ENCODE measurements at regions not wholly inside any gene's neighbourhood (a gene's known extent, or its start where the extent isn't known, plus 50 kb on each side); places are given as distances from the start of the nearest gene placed in this dataset.

DNA sequence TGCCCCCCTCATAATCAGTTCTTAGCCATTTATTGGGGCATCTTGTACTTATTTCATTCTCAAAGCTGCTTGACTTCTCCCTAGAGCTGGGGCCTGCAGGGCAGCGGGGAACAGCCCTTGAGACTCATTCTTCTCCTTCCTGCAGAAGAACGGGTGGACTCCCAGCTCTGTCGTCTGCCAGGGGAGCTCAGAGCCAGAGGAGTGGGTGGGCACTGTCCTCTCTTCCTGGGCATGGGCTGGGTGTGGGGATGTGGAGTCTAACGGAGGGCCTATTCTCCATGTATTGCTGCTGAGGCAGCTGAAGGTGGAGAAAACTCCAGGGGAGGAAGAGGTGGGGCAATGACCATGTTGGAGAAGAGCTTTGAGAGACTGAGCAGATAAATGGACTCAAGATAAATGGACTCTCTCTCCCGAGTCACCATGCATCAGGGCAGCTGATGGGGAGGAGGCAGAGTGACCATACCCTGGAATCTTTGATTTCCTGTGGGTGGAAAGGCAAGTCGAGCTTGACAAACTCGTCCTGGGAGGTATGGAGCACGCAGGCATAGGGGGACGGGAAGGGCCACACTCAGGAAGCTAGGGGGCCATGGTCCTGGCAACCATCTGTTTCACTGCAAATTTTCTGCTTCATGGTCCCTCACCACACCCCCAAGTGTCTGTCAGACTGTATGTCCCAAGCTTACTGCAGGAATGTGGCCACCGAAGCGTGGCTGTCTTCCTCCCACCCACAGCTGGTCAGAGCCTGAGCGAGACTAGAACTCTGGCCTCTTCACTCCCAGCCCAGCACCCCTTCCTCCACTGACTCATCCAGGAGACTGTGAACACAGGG lies 56.9 kb upstream of the ATP2B4 start:
- H3K4me3 ChIP-seq (replicated peaks in 1 of 2; ENCODE audit: low read depth in 2 of 2, low read length in 2 of 2): no peak overlapping the region
- TF ChIP-seq, protein P1, sequence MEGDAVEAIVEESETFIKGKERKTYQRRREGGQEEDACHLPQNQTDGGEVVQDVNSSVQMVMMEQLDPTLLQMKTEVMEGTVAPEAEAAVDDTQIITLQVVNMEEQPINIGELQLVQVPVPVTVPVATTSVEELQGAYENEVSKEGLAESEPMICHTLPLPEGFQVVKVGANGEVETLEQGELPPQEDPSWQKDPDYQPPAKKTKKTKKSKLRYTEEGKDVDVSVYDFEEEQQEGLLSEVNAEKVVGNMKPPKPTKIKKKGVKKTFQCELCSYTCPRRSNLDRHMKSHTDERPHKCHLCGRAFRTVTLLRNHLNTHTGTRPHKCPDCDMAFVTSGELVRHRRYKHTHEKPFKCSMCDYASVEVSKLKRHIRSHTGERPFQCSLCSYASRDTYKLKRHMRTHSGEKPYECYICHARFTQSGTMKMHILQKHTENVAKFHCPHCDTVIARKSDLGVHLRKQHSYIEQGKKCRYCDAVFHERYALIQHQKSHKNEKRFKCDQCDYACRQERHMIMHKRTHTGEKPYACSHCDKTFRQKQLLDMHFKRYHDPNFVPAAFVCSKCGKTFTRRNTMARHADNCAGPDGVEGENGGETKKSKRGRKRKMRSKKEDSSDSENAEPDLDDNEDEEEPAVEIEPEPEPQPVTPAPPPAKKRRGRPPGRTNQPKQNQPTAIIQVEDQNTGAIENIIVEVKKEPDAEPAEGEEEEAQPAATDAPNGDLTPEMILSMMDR (IDR thresholded peaks at IDR 0.05; ENCODE audit: low read depth, low read length): no peak
- DNase-seq (ENCODE audit: low read depth in 2 of 2): peak in 1 of 2 donors; percentile 74

DNA sequence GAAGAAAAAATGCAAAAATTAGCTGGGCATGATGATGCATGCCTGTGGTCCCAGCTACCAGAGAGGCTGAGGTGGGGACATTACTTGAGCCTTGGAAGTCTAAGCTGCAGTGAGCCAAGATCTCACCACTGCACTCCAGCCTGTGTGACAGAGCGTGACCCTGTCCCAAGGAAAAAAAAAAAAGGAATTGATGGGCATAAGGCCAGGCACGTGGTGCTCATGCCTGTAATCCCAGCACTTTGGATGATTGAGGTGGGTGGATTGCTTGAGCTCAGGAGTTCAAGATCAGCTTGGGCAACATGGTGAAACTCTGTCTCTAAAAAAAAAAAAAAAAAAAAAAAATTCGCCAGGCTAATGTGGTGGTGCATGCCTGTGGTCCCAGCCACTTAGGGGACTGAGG lies 55.8 kb upstream of the ATP2B4 start:
- TF ChIP-seq, protein P1 (IDR thresholded peaks at IDR 0.05; ENCODE audit: low read depth, low read length): no peak
- no peak overlapping the region for H3K4me3 ChIP-seq (replicated peaks in 1 of 2; ENCODE audit: low read depth in 2 of 2, low read length in 2 of 2)
- DNase-seq (ENCODE audit: low read depth in 2 of 2): no peak

DNA sequence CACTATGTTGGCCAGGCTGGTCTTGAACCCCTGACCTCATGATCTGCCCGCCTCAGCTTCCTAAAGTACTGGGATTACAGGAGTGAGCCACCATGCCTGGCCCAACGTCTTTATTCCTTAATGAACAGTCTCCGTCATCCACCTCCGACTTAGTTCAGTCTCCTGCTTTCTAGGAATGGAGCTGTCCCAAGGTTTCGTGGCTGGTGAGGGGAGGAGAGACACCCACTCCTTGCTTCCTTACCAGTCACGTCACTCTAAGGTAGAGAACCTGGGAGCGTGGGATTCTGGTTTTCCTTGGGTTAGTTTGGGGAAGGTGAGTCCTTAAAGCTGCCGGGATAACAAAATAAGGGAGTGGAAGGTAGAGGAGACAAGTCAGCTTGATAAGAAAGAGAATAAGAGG lies 55.0 kb upstream of the ATP2B4 start:
- no peak for DNase-seq (ENCODE audit: low read depth in 2 of 2)
- no peak overlapping the region for H3K4me3 ChIP-seq (replicated peaks in 1 of 2; ENCODE audit: low read depth in 2 of 2, low read length in 2 of 2)
- TF ChIP-seq, protein P1 (IDR thresholded peaks at IDR 0.05; ENCODE audit: low read depth, low read length): no peak

DNA sequence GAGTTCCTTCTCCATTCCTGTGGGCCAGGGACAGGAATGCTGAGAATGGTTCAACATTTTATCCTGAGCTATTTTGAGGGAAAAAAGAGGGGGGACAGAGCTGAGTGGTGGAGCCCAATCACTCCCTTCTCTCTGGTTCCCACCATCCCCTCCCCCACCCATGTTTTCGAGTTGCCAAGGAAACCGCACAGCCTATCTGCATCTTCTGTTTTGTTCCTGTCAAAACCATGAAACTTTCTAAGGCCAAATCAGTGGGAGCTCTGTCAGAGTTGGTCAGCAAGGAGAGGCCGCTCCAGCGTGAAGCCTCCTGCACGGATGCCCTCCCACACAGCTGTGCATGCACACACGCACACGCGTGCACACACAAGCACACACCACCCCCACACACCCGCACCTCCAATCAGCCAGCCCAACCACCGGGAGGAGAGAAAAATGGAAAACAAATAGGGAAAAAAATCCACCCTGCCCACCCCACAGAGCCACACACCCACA lies 54.5 kb upstream of the ATP2B4 start:
- TF ChIP-seq, protein P1 (IDR thresholded peaks at IDR 0.05; ENCODE audit: low read depth, low read length): no peak
- DNase-seq (ENCODE audit: low read depth in 2 of 2): peak; percentile 38 to 84
- no peak overlapping the region for H3K4me3 ChIP-seq (replicated peaks in 1 of 2; ENCODE audit: low read depth in 2 of 2, low read length in 2 of 2)

DNA sequence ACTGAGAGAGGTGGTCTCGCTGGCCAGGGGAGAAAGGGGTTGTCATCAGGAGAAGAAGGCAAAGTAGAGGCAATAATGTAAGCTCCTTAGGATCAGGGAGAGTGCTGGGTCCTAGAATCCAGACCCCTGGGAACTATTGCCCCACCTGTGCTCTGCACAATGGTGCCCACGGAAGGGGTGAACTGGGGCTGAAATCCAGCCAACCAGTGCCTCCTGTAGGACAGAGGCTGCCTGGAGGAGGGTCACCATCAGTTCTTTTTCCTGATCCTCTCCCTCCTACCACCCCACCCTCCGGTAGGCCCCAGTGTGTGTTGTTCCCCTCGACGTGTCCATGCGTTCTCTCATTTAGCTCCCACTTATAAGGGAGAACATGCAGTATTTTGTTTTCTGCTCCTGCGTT lies 52.9 kb upstream of the ATP2B4 start:
- TF ChIP-seq, protein P1 (IDR thresholded peaks at IDR 0.05; ENCODE audit: low read depth, low read length): no peak
- DNase-seq (ENCODE audit: low read depth in 2 of 2): no peak
- no peak overlapping the region for H3K4me3 ChIP-seq (replicated peaks in 1 of 2; ENCODE audit: low read depth in 2 of 2, low read length in 2 of 2)

Measured in cardiac fibroblast (primary cell).